Fibroblast of lung (primary cell): ENCODE measurements at regions not wholly inside any gene's neighbourhood (a gene's known extent, or its start where the extent isn't known, plus 50 kb on each side); places are given as distances from the start of the nearest gene placed in this dataset.

Experiments used
- DNase-seq, 2 donors: peaks; one replicate each; pipeline versions ENCODE4 v3.0.0 to v3.0.0-alpha.2; 2010; ENCODE audit warnings: low read depth in 2 of 2
- H2AFZ ChIP-seq: 2 replicates; pipeline ENCODE4 v1.5.1; 2012; ENCODE audit warnings: low read length, control low read depth, inconsistent platforms
- H3K27ac ChIP-seq: 2 replicates; pipeline ENCODE4 v1.5.1; 2011; ENCODE audit warnings: low read length, control low read depth; ENCODE audit not compliant: insufficient read depth
- H3K27me3 ChIP-seq: 2 replicates; pipeline ENCODE4 v1.5.1; 2011; ENCODE audit warnings: mild to moderate bottlenecking, low read length; ENCODE audit not compliant: control insufficient read depth, insufficient read depth
- H3K36me3 ChIP-seq: 2 replicates; pipeline ENCODE4 v1.5.1; 2011; ENCODE audit warnings: low read length; ENCODE audit not compliant: control insufficient read depth, insufficient read depth
- H3K4me1 ChIP-seq: 2 replicates; pipeline ENCODE4 v1.5.1; 2011; ENCODE audit warnings: low read length; ENCODE audit not compliant: control insufficient read depth, insufficient read depth; ENCODE audit errors: extremely low read depth
- H3K4me2 ChIP-seq: 2 replicates; pipeline ENCODE4 v1.5.1; 2011; ENCODE audit warnings: low read length, control low read depth; ENCODE audit not compliant: insufficient read depth; ENCODE audit errors: extremely low read depth
- H3K4me3 ChIP-seq, 4 experiments: fragments of 200-600 bp in 1 of 4; sonication (generic) in 1 of 4; replicated peaks in 1 of 4; 2 replicates each; pipeline ENCODE4 v1.5.1; 2011 to 2016; ENCODE audit warnings: low read length in 4 of 4, low read depth in 3 of 4, mild to moderate bottlenecking in 3 of 4, control low read depth in 2 of 4, inconsistent platforms in 1 of 4, mixed read lengths in 1 of 4; ENCODE audit not compliant: insufficient read depth in 1 of 4; ENCODE audit errors: control extremely low read depth in 1 of 4
- H3K79me2 ChIP-seq: 2 replicates; pipeline ENCODE4 v1.5.1; 2012; ENCODE audit warnings: mild to moderate bottlenecking, low read length, inconsistent platforms; ENCODE audit not compliant: control insufficient read depth, insufficient read depth
- H3K9ac ChIP-seq: 2 replicates; pipeline ENCODE4 v1.5.1; 2011; ENCODE audit warnings: mild to moderate bottlenecking, low read length, control low read depth; ENCODE audit not compliant: insufficient read depth
- H3K9me3 ChIP-seq: 2 replicates; pipeline ENCODE4 v1.5.1; 2012; ENCODE audit warnings: low read depth, low read length; ENCODE audit not compliant: control insufficient read depth, insufficient read depth
- H4K20me1 ChIP-seq: 2 replicates; pipeline ENCODE4 v1.5.1; 2011; ENCODE audit warnings: low read length; ENCODE audit not compliant: control insufficient read depth, insufficient read depth; ENCODE audit errors: extremely low read depth
- EZH2 ChIP-seq: IDR thresholded peaks from 2 replicates; pipeline ENCODE4 v1.5.1; 2012; ENCODE audit warnings: low read length, control low read depth, mild to moderate bottlenecking; ENCODE audit errors: missing control alignments
- TF ChIP-seq, protein P1 (sequence below), 2 donors: IDR thresholded peaks in 1 of 2; conservative IDR thresholded peaks in 1 of 2; 1 replicate in 1 of 2; 2 replicates in 1 of 2; pipeline ENCODE4 v1.5.1; 2011 to 2012; ENCODE audit warnings: low read length in 2 of 2, control low read depth in 1 of 2, inconsistent platforms in 1 of 2, low read depth in 1 of 2, mild to moderate bottlenecking in 1 of 2

DNA sequence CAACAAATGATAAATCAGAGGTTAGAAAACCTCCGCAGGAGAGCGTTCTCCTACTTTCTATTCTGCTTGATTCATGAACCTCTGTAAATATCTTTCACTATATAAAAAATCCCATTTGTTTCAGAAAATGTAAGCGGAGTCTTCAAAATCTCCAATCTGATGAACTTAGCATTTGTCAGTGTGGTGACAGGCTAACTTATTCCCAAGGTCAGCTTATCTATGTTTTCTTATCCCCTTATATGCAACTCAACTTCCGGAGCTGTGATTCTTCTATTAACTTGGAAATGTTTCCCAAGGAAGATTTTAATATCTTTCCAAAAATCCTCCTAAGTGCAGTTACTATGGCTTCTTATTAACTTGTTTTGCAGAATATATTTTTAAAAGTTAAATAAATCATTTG is 87.5 kb upstream of the C1QTNF7 start:
- Histone ChIP-seq H3K79me2 (no peaks in the 10 kb centered on the region), H4K20me1 (no peaks in the 10 kb centered on the region), H3K27ac (no peak overlapping the region), H3K9me3 (no peaks in the 10 kb centered on the region), H3K4me3 (peak overlapping the region in 2 of 4 experiments; percentile 3 to 38), H3K36me3 (no peaks in the 10 kb centered on the region), H2AFZ (no peak overlapping the region), H3K4me1 (peaks cover 20% of the 10 kb centered on the region), H3K4me2 (peak overlapping the region; percentile 2), H3K27me3 (peaks cover 4% of the 10 kb centered on the region), H3K9ac (no peak overlapping the region)
- TF ChIP-seq, protein P1, sequence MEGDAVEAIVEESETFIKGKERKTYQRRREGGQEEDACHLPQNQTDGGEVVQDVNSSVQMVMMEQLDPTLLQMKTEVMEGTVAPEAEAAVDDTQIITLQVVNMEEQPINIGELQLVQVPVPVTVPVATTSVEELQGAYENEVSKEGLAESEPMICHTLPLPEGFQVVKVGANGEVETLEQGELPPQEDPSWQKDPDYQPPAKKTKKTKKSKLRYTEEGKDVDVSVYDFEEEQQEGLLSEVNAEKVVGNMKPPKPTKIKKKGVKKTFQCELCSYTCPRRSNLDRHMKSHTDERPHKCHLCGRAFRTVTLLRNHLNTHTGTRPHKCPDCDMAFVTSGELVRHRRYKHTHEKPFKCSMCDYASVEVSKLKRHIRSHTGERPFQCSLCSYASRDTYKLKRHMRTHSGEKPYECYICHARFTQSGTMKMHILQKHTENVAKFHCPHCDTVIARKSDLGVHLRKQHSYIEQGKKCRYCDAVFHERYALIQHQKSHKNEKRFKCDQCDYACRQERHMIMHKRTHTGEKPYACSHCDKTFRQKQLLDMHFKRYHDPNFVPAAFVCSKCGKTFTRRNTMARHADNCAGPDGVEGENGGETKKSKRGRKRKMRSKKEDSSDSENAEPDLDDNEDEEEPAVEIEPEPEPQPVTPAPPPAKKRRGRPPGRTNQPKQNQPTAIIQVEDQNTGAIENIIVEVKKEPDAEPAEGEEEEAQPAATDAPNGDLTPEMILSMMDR (conservative IDR thresholded peaks at IDR 0.05 in 1 of 2, IDR thresholded peaks at IDR 0.05 in 1 of 2; ENCODE audit: low read depth in 1 of 2, low read length in 2 of 2): no peak
- TF ChIP-seq EZH2: no peak
- DNase-seq: no peak

DNA sequence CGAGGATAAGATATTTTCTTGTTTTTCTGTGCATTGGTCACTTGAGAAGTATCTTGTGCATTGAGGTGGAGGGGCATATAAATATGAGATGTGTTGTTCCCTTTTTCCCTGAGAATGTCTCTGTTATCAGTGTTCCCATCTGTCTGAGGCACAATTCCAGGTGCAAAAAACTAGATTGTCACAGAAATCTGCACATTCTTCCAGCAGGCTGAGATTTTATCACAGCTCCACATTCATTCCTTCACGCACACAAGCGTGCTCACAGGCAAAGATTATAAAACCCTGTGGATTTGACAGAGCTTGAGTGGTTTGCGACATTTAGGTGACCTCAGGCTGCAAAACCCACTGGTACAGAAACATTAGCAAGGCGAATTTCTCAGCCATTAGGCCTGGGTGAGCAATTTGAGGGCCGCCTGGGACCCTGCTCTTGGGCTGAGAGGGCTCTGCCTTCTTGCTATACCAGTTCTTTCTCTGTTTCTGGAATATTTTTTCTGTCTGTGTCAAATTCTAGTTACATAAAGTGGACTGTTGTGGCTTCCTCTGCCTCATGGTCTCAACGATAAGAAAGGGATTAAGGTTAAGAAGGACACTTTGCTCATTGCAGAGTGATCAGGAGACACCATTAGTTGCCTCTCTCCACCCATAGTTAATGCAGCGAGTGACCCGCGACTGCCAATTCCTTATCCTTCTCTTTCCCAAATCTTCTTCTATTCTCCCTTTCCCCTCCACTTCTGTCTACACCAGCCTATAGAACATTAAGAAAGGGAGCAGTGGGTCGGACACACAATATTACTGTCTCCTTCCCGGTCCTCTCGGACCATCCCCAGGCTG is 86.7 kb upstream of the C1QTNF7 start:
- Histone ChIP-seq H3K4me3 (peak overlapping the region in 1 of 4 experiments; percentile 38), H3K9me3 (no peaks in the 10 kb centered on the region), H3K27ac (no peak overlapping the region), H3K9ac (no peak overlapping the region), H3K36me3 (no peaks in the 10 kb centered on the region), H4K20me1 (no peaks in the 10 kb centered on the region), H3K79me2 (no peaks in the 10 kb centered on the region), H3K4me2 (no peak overlapping the region), H2AFZ (no peak overlapping the region), H3K4me1 (peaks cover 20% of the 10 kb centered on the region), H3K27me3 (peaks cover 4% of the 10 kb centered on the region)
- DNase-seq: no peak
- no peak for TF ChIP-seq EZH2
- TF ChIP-seq, protein P1 (conservative IDR thresholded peaks at IDR 0.05 in 1 of 2, IDR thresholded peaks at IDR 0.05 in 1 of 2; ENCODE audit: low read depth in 1 of 2, low read length in 2 of 2): no peak

DNA sequence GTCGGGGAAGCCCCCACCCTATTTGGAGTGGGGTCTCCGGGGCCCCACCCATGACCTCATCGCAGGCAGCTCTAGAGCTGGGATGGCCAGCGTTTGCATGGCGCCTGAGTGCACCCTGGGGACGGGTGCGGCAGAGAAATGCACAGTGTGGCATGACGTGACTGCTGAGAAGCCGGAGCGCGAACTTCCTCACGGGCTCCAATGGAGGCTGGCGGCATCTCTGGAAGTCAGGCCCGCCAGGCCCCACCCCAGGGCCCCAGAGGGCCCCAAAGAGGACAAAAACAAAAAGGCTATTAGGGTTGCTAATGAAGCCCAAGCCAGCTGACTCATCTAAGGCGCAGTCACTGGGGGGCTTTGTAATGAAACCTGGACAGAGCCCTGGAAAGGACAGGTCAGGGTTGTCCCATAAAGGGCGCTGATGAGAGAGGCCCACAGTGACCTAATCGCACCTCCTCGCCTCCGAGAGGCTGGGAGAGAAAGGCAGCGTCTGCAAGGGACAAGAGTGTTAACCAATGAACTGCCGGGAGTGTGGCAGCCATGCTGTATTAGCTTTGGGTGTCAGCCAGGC is 86.0 kb upstream of the C1QTNF7 start:
- Histone ChIP-seq H4K20me1 (no peaks in the 10 kb centered on the region), H3K27me3 (peaks cover 4% of the 10 kb centered on the region), H3K9ac (no peak overlapping the region), H3K36me3 (no peaks in the 10 kb centered on the region), H3K27ac (no peak overlapping the region), H3K9me3 (no peaks in the 10 kb centered on the region), H3K4me3 (no peak overlapping the region), H3K79me2 (no peaks in the 10 kb centered on the region), H3K4me1 (peaks cover 16% of the 10 kb centered on the region), H2AFZ (no peak overlapping the region), H3K4me2 (no peak overlapping the region)
- DNase-seq: no peak
- TF ChIP-seq, protein P1 (conservative IDR thresholded peaks at IDR 0.05 in 1 of 2, IDR thresholded peaks at IDR 0.05 in 1 of 2; ENCODE audit: low read depth in 1 of 2, low read length in 2 of 2): no peak
- TF ChIP-seq EZH2: no peak
